SK-N-MC (cell line): ENCODE measurements at regions not wholly inside any gene's neighbourhood (a gene's known extent, or its start where the extent isn't known, plus 50 kb on each side); places are given as distances from the start of the nearest gene placed in this dataset.

Source experiments
- EZH2 ChIP-seq: fragments of 200-600 bp; sonication (generic); IDR thresholded peaks from one replicate; pipeline ENCODE4 v1.6.1; 2017; ENCODE audit warnings: antibody characterized with exemption
- FOXP2 ChIP-seq: optimal IDR thresholded peaks from 2 replicates; pipeline ENCODE3; 2011; ENCODE audit warnings: mild to moderate bottlenecking, moderate library complexity; ENCODE audit not compliant: insufficient read depth; ENCODE audit errors: extremely low read length, control extremely low read depth
- POLR2AphosphoS5 ChIP-seq: IDR thresholded peaks from 2 replicates; pipeline ENCODE4 v1.6.1; 2012; ENCODE audit warnings: mild to moderate bottlenecking, low read depth, low read length, borderline replicate concordance

DNA sequence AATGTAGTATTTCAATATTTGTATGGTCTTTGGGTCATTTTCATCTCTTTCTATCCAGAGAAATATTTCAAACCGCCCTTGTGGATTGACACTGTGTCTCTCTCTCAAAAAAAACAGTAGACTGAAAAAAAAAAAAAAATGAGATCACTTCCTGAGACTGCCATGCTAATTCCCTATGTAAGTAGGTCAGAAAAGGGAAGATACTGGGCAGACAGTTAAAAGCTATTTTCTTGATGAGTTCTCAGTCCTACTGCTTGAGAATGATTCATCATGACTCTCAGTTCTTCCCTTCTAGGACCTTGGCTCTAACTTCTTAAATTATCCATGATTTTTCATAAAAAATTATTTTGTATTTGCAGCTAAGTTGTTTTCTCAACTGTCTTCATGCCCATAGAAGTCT is 672.3 kb upstream of the REG3G start:
- no peak for TF ChIP-seq EZH2
- TF ChIP-seq POLR2AphosphoS5, result no peak
- no peak for TF ChIP-seq FOXP2
